Stimulated activated naive CD4-positive, alpha-beta T cell treated with Interleukin-2 at 50 U/mL for 16 hours (primary cell): ENCODE measurements at regions not wholly inside any gene's neighbourhood (a gene's known extent, or its start where the extent isn't known, plus 50 kb on each side); places are given as distances from the start of the nearest gene placed in this dataset.

Experiments
- DNase-seq: peaks from one replicate; lab custom pipeline; 2025; lab: John Stamatoyannopoulos, UW

- no peak for DNase-seq
Observed at GRCh38 chr2:158049129-158049855, 52.4 kb upstream of the UPP2 start.

DNA sequence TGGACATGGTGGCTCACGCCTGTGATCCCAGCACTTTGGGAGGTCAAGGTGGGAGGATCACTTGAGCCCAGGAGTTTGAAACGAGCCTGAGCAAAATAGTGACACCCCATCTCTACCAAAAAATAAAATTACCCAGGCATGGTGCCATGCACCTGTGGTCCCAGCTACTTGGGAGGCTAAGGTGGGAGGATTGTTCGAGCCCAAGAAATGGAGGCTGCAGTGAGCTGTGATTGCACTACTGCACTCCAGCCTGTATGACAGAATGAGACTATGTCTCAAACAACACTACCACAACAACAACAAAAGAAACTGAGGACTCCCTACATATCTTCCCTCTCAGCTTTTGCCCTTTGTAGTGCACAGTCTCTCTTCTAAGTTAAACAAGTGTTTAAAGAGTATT lies 53.3 kb upstream of the UPP2 start:
- no peak for DNase-seq

DNA sequence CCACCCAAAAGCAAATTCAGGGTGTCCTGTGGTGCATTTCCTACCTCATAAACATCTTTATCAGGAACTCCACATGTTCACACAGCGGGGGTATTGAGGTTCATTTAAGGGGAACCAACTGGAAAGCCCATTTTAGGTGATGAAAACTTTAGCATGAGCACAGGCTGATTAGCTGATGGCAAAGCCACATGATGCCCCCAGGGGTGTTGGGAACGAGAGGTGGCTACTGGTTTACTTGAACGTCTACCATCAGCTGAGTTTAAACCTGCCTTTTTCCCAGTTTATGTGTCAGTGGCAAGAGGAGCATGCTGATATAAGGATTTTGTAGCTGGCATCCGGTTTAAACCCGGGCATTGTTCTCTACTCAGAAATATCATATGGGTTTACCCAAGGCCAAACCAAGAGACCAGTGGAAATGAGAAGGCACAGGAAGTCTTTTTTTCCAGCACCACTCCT lies 54.5 kb upstream of the UPP2 start:
- no peak for DNase-seq

DNA sequence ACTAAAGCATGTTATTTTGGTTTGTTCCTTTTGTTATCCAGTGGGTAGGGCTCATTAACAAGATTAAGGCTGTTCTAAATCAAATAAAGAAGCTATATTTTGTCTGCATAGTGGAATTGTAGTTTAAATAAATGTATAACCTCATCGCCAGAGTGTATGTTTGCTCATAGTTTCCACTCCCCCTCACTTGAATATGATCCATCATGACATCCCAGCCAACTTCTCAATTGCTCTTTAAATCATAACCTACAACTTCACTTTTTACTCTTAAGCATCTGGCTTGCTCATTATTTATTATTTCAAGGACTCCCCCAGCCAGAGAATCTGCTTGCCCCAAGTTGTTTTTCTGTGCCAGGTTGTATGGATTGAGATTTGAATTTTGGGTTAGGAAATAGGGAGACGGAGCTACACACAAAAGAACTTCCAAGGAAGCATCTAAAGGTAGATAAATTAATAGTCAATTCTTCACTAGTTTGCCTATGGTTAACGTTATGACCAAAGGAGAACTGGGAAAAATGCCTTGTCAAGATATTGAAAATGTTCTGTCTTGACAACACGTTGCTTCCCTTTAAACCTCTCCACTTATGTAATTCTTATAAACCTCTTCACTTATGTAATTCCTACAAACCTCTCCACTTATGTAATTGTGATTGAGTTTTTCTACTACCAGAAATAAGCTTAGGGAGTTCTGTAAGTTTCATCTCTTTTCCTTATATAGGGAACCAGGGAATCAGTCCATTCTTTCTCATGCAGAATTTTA lies 55.4 kb upstream of the UPP2 start:
- no peak for DNase-seq

- no peak for DNase-seq
Observed at GRCh38 chr2:158045362-158045761, 56.3 kb upstream of the UPP2 start.

DNA sequence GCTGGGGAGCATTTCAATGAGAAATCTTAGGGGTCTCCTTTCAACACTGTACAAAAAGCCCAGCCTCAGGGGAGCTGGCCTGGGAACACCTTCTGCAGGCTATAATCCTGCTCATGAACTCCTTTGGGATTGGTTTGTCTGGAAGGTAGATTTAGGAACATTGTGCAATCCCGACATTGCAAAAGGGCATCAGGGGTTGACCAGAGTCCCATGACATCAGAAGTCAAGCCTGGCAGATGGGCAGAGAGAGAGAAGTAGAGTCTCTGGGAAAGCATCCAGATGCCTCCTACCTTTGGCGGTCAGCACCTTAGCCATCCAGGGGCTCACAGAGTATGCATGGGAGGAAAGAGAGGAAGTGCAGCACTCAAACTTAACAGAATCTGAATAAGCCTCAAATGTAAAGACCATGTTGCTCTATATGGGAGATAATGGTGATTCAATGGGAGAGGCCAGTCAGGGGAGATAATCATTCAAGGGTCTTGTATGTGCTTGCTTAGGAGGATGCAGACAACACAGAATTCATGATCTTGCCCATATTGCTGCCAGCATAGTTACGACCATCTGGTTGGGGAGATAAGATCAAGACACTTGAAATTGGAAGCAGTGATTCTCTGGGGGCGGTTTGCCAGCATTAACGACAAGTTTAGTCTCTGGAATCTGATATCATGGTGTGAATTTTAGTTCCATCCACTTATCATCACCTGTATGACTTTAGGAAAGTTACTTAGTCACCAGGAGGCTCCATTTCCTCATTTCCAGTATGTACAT lies 58.3 kb upstream of the UPP2 start:
- no peak for DNase-seq

GRCh38 chr2:158042666-158043065 lies 59.0 kb upstream of the UPP2 start:
- no peak for DNase-seq

DNA sequence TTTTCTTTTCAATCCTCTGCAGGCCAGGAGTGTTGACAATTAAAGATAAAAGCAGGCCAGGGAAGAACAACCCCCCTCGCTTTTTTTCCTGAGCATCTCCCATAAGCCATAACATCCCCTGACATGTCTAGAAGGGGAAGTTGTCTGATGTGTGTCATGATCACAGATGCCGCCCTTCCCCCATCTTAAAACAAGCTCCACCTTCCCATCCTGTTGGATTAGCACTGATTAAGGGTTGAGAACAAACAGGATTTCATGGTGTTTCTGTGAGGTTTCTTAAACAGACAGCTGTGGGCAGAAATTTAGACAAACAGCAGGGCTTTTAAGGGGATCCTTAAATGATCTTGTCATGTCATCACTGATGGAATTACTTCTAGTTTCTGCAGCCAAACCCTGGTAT lies 59.4 kb upstream of the UPP2 start:
- DNase-seq: no peak

- no peak for DNase-seq
Observed at GRCh38 chr2:158041400-158041799, 60.3 kb upstream of the UPP2 start.

DNA sequence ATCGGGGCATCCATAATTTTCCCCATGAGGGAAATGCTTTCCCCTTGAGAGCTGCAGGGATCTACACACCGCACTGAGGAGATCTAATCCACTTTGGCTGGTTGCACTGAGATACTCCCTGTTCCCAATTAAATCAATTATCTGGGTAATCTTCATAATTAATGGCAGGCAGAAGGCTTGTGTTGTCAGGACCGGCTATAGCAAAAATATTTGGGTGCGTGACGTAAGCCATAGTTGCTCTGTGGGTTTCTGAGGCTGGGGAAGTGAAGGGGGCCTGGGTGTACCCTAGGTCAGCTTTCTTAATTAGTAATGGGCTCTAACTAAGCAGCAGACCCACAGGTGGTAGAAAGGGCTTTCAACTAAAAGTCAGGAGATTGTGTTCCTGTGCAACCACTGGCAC lies 62.8 kb upstream of the UPP2 start:
- DNase-seq: no peak

- no peak for DNase-seq
Observed at GRCh38 chr2:158034198-158034866, 67.3 kb upstream of the UPP2 start.

- DNase-seq: no peak
Observed at GRCh38 chr2:158031371-158031770, 70.3 kb upstream of the UPP2 start.

DNA sequence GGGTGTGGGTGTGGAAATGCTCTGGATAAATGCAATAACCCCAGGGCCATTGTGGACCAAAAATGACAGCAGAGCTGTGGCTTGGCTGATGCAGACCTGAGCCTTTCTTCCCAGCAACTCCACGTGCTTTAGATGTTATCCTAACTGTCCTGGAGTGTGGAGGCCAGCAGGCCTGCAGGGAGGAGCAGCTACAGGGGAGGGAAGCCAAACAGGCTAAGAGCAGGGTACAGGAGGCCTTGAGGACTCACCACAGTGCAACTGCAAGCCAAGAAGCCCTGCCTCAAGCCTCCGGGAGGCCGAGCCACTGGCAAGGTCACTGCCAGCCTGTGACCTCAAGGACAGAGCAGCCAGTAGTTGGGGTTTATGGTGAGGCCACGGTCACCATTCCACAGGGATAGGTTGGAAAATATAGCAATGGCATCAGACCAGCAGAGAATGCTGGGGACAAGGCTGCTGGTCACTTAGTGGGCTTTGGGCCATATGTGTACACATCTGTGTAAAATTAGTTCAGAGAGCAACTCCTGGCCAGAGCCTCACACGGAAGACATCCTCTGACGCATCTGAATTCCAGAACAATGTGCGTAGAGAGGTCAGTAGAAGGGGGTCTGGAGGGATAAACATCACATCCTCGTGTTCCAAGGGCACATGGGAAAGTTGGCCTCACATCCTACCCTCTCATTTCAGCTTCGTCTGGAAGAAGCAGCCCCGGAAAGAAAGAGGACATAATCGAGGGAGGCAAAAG lies 76.2 kb upstream of the UPP2 start:
- DNase-seq: no peak

GRCh38 chr2:158024288-158024898 lies 77.3 kb upstream of the UPP2 start:
- peak; percentile 27 for DNase-seq

DNA sequence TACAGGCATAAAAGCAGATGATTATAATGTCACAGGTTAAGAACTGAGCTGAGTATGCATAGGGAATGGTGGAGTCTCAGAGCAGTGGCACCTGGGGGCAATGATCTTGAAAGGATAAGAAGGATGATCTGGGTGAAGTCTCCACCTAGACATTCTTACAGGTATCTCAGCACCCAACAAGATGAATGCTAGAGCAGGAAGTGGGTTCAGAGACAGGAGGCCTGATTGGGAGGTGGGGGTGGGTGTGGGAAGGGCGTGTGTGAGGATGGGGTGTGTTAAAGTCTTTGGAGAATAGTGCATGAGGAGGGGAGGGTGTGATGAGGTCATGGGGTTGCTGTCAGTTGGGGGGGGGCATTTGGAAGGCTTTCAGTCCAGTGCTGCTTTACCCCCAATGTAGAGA lies 78.8 kb upstream of the UPP2 start:
- no peak for DNase-seq

DNA sequence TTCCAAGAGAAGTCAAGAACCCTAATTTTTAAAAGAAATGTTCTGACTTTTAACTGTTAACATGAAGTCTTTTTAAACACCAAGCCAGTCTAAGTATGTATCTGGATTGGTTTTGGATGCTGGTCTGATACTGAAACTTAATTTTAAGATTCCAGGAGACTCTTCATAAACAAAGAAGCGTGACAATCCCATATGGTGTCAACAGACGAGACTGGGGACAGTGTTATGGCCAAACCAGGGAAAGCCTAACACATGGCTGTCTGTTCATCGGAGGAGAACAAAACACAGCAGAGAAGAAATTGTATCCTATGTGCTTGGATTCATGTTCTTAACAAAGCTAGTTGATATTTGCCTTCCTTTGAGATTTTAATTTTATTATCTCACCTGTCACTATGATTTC lies 80.5 kb upstream of the UPP2 start:
- DNase-seq: no peak

GRCh38 chr2:158015428-158016076 lies 86.1 kb upstream of the UPP2 start:
- DNase-seq: no peak

- no peak for DNase-seq
Observed at GRCh38 chr2:158013891-158014290, 87.8 kb upstream of the UPP2 start.

- DNase-seq: no peak
Observed at GRCh38 chr2:158011055-158011771, 90.5 kb upstream of the UPP2 start.

GRCh38 chr2:158009399-158009798 lies 92.3 kb upstream of the UPP2 start:
- no peak for DNase-seq
